ENCODE measurements at regions not wholly inside any gene's neighbourhood (a gene's known extent, or its start where the extent isn't known, plus 50 kb on each side); places are given as distances from the start of the nearest gene placed in this dataset.

DNA sequence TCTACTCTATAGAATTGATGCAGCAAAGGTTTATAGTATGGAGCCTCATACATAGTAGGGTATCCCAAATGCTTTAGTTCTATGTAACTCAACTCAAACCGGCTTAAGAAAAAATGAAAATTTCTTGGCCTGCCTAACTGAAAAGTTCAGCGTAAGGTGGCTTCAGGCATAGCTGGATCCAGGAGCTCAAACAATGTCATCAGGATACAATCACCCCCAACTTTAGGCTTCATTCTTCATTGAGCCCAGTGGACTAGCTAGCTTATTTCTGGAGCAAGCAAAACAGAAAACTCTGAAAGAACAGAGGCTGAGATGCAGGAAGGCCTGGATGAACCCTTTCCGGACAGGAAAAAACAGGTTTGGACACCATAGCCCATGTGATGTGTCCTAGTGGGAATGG is 147.5 kb upstream of the HS3ST4 start:
- TF ChIP-seq, protein P1, sequence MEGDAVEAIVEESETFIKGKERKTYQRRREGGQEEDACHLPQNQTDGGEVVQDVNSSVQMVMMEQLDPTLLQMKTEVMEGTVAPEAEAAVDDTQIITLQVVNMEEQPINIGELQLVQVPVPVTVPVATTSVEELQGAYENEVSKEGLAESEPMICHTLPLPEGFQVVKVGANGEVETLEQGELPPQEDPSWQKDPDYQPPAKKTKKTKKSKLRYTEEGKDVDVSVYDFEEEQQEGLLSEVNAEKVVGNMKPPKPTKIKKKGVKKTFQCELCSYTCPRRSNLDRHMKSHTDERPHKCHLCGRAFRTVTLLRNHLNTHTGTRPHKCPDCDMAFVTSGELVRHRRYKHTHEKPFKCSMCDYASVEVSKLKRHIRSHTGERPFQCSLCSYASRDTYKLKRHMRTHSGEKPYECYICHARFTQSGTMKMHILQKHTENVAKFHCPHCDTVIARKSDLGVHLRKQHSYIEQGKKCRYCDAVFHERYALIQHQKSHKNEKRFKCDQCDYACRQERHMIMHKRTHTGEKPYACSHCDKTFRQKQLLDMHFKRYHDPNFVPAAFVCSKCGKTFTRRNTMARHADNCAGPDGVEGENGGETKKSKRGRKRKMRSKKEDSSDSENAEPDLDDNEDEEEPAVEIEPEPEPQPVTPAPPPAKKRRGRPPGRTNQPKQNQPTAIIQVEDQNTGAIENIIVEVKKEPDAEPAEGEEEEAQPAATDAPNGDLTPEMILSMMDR (IDR thresholded peaks at IDR 0.05), result no peak
- no peak for TF ChIP-seq ARID4B (CRISPR knock-in tag; IDR thresholded peaks at IDR 0.05; ENCODE audit: borderline replicate concordance)
- no peak for TF ChIP-seq ESRRA (CRISPR knock-in tag; IDR thresholded peaks at IDR 0.05; ENCODE audit: borderline replicate concordance)
- TF ChIP-seq ATF1 (CRISPR knock-in tag; IDR thresholded peaks at IDR 0.05), result no peak
- TF ChIP-seq ZSCAN18 (CRISPR knock-in tag; IDR thresholded peaks at IDR 0.05), result no peak
- TF ChIP-seq, protein P2, sequence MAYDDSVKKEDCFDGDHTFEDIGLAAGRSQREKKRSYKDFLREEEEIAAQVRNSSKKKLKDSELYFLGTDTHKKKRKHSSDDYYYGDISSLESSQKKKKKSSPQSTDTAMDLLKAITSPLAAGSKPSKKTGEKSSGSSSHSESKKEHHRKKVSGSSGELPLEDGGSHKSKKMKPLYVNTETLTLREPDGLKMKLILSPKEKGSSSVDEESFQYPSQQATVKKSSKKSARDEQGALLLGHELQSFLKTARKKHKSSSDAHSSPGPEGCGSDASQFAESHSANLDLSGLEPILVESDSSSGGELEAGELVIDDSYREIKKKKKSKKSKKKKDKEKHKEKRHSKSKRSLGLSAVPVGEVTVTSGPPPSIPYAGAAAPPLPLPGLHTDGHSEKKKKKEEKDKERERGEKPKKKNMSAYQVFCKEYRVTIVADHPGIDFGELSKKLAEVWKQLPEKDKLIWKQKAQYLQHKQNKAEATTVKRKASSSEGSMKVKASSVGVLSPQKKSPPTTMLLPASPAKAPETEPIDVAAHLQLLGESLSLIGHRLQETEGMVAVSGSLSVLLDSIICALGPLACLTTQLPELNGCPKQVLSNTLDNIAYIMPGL (CRISPR knock-in tag; IDR thresholded peaks at IDR 0.05), result no peak
- TF ChIP-seq ATF3 (CRISPR knock-in tag; conservative IDR thresholded peaks at IDR 0.05), result no peak
- TF ChIP-seq ZNF396 (CRISPR knock-in tag; IDR thresholded peaks at IDR 0.05; ENCODE audit: borderline replicate concordance), result no peak
- TF ChIP-seq SMAD3 (CRISPR knock-in tag; IDR thresholded peaks at IDR 0.05; ENCODE audit: borderline replicate concordance), result no peak

All from WTC11 (cell line).